C4-2B (cell line): ENCODE measurements at regions not wholly inside any gene's neighbourhood (a gene's known extent, or its start where the extent isn't known, plus 50 kb on each side); places are given as distances from the start of the nearest gene placed in this dataset.

Experiments used
- ZFX ChIP-seq: fragments of 450-650 bp; IDR thresholded peaks from 2 replicates; pipeline ENCODE4 v1.6.1; 2017
- TF ChIP-seq, protein P1 (sequence below): fragments of 450-650 bp; conservative IDR thresholded peaks from 2 replicates; pipeline ENCODE4 v1.5.1; 2017; ENCODE audit warnings: mild to moderate bottlenecking

DNA sequence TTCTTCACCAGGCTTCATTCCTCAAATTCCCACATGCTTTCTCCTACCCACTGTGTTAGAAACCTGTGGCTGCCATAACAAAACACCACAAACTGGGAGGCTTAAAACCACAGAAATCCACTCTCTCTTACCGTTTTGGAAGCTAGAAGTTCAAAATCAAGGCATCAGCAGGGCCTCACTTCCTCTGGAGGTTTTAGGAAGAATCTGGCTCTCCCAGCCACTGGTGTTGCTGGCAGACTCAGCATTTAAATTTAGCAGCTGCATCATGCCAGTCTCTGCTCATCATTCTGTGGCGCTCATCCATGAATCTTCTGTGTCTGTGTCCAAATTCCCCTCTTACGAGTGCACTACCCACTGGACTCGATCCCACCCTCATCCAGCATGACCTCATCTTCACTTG is 248.5 kb downstream of the ZNF516 start:
- TF ChIP-seq, protein P1, sequence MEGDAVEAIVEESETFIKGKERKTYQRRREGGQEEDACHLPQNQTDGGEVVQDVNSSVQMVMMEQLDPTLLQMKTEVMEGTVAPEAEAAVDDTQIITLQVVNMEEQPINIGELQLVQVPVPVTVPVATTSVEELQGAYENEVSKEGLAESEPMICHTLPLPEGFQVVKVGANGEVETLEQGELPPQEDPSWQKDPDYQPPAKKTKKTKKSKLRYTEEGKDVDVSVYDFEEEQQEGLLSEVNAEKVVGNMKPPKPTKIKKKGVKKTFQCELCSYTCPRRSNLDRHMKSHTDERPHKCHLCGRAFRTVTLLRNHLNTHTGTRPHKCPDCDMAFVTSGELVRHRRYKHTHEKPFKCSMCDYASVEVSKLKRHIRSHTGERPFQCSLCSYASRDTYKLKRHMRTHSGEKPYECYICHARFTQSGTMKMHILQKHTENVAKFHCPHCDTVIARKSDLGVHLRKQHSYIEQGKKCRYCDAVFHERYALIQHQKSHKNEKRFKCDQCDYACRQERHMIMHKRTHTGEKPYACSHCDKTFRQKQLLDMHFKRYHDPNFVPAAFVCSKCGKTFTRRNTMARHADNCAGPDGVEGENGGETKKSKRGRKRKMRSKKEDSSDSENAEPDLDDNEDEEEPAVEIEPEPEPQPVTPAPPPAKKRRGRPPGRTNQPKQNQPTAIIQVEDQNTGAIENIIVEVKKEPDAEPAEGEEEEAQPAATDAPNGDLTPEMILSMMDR = no peak
- TF ChIP-seq ZFX = no peak
